GM10266 (cell line): ENCODE measurements at regions not wholly inside any gene's neighbourhood (a gene's known extent, or its start where the extent isn't known, plus 50 kb on each side); places are given as distances from the start of the nearest gene placed in this dataset.

Experiments used
- DNase-seq: peaks from one replicate; pipeline ENCODE4 v3.0.0; 2012; ENCODE audit errors: extremely low spot score
- TF ChIP-seq, protein P1 (sequence below): IDR thresholded peaks from 2 replicates; pipeline ENCODE4 v1.5.1; 2012; ENCODE audit warnings: mild to moderate bottlenecking, low read depth; ENCODE audit not compliant: control insufficient read depth, insufficient read depth; ENCODE audit errors: missing control alignments

DNA sequence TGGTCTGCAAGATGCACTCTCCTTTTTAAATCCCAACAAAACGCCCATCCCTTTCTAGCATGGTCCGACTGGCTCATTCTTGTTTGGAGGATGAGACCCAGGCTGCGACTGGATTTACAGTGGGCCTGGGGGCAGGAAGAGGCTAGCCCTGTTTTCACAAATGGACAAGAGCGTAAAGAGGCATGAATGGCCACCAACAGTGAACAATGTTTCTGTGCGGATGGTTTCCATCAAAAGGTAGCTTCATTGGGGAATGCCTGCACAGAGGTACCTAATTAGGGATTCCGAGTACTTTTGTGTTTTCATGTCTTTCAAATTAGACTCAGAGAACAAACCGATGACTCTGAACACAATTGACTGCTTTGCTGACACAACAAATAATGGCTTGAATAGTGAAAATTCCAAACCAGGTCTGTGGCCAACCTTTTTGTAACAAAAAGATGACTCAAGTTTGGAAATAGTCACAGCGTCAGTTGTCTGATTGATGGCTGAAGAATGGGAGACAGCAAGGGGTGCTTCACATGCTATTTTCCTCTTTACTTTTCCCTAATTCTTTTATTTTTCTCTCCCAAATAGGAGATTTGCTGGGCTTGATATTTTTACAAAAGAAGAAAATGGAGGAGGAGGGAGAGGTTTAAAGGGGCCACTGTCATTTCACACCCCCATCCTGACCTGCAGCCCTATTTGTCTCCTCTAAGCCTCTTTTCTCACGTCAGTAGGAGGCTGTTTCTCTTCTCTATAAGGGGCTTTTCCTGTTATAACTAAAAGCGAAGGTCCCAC, 208.1 kb upstream of the S1PR3 start:
- TF ChIP-seq, protein P1, sequence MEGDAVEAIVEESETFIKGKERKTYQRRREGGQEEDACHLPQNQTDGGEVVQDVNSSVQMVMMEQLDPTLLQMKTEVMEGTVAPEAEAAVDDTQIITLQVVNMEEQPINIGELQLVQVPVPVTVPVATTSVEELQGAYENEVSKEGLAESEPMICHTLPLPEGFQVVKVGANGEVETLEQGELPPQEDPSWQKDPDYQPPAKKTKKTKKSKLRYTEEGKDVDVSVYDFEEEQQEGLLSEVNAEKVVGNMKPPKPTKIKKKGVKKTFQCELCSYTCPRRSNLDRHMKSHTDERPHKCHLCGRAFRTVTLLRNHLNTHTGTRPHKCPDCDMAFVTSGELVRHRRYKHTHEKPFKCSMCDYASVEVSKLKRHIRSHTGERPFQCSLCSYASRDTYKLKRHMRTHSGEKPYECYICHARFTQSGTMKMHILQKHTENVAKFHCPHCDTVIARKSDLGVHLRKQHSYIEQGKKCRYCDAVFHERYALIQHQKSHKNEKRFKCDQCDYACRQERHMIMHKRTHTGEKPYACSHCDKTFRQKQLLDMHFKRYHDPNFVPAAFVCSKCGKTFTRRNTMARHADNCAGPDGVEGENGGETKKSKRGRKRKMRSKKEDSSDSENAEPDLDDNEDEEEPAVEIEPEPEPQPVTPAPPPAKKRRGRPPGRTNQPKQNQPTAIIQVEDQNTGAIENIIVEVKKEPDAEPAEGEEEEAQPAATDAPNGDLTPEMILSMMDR = no peak
- no peak for DNase-seq

DNA sequence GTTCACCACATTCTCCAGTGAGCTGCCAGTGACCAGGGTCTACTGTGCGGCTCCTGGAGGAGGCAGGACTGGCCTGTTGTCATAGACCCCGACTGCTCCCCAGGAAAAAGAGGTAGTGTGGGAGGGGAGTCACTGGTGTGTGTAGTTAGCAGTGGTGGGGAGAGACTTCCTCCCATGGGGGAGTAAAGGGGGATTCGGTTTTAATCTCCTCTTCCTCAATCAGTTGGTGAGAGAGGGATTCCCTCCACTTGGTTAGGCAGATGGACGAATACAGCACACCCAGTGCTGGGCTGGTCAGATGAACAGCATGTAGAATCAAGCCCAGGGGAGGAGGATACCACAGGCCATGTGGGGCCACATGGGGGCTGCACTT, 207.6 kb upstream of the S1PR3 start:
- DNase-seq = no peak
- TF ChIP-seq, protein P1 = no peak

DNA sequence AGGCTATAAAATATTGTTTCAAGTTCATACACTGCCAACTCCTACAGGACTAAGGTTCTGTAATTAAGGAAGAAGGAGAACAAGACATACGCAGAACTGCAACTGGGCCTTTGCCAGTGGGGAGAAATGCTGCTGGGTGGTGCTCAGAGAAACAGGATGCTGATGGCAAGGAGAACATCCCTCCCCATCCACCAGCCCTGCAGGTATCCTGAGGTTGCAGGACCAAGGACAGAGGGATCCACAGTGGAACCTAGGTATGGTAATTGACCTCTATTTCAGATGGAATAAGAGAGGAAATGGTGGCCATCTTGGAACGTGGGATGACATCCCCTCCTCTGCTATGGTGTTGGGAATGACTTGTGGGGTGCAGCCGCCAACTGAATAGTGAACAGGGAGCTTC, 206.3 kb upstream of the S1PR3 start:
- DNase-seq = no peak
- TF ChIP-seq, protein P1 = no peak

DNA sequence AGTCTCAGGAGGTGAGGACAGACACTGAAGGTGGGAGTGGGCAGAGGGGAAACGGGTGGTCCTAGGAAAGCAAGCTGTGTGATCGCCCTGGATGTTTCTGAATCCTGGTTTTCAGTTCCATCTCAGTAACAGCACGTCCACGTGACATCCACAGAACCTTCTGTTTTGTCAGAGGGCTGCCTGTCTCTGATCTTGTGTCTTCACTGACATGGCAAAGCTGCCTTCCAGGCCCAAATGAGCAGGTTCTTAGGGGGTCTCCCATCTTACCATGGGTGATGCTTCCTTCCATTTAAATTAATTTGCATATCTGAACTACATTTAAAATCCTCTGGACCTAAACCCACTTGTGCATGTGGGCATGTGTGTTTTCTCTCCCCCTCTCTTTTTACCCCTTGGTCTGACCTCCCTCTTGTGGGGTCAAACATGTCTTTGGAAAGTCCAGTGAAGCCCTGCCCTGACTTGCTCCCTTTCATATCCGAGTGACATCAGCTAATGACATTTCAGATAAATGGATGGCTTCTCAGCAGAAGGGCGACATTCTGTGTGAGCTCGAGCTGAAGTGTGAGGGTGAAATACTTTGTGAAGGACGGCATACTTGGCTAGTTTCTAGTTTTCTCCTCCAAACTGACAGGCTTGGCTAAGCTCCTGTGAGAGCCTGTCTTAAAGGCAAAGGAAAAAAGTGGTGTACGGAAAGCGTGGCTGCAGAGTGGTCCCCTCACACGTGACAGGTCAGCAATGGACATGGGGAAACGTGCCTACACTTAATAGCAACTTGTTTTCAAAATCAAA, 204.8 kb upstream of the S1PR3 start:
- DNase-seq = no peak
- TF ChIP-seq, protein P1 = no peak

DNA sequence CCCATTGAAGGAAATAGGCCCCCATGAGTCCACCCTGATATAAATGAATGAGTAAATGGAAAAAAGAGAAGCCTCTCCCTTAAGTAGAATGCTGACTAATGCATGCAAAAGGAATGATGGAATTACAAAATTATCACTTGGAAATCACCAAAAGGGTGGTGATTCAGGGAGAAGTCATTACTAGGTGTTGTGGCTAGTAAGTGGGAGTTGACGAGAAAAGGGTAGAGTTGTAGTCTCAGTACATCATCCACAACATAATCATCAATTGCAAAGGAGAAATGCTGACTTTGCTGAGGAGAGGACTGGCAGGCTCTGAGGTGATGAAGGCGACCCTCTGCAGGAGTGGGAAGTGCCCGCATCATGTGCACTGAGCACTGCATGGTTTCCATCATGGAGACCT, 201.5 kb upstream of the S1PR3 start:
- no peak for DNase-seq
- TF ChIP-seq, protein P1 = no peak

DNA sequence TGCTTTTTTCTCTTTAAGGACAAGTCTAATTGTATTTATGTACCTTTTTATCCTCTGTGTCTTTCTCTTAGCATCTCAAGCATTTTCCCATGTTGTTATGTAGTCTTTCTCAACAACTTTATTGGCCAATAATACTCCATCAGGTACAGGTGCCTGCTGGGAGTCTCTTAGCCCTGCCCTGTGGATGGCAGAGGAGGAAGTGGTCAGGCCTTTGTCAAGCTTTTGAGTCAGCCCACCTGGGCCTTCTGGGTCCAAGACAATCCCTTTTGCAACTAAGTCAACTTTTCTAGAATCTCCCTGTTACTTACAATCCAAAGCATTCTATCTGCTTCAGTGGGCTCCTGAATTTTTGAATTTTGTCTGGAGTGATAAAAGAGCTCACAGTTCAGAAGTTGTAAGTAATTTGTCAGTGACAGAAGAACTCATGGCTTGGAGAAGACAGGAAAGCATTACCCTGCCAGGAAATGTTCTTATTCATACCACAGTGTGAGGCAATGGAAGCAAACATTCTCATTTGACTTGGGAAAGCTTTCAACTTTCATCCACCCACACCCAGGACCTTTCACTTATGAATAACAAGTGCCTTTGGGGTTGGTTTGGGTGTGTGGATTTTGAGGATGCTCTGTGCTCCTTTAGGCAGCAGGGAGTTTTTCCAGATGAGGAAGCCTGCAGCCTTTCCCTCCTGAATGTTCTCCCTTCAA, 200.0 kb upstream of the S1PR3 start:
- TF ChIP-seq, protein P1 = no peak
- no peak for DNase-seq
